Mucosa of gallbladder (tissue), 1 donor: ENCODE measurements at regions not wholly inside any gene's neighbourhood (a gene's known extent, or its start where the extent isn't known, plus 50 kb on each side); places are given as distances from the start of the nearest gene placed in this dataset.

ENCODE experiments used
- DNase-seq: peaks from one replicate; pipeline ENCODE4 v3.0.0-alpha.2; 2020; ENCODE audit warnings: low spot score
- donor health status: DM: no; HTN: no; CAD: no.

DNA sequence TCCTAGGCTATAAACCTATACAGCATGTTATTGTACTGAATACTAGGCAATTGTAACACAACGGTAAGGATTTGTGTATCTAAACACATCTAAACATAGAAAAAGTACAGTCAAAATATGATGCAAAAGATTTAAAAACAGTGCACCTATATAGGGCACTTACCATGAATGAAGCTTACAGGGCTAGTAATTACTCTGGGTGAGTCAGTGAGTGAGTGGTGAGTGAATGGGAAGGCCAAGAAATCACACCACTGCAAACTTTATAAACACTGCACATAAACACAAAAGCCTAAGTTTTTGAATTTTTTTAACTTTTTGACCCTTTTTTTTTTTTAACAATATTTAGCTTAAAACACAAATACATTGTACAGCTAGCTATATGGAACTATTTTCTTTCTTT, 204.7 kb upstream of the CTNNB1 start:
- DNase-seq: no peak

DNA sequence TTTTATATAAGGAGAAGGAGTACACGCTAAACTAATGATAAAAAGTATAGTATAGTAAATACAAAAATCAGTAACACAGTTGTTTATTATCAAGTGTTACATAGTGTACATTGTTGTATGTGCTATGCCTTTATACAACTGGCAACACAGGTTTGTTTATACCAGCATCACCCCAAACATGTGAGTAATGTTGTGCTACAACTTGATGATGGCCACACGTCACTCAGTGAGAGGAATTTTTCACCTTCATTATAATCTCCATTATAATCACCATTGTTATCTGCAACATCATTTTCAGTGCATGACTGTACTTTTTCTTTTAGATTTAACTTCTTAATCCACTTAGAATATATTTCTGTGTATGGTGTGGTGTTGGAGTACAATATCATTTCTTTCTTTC, 204.0 kb upstream of the CTNNB1 start:
- DNase-seq: no peak

DNA sequence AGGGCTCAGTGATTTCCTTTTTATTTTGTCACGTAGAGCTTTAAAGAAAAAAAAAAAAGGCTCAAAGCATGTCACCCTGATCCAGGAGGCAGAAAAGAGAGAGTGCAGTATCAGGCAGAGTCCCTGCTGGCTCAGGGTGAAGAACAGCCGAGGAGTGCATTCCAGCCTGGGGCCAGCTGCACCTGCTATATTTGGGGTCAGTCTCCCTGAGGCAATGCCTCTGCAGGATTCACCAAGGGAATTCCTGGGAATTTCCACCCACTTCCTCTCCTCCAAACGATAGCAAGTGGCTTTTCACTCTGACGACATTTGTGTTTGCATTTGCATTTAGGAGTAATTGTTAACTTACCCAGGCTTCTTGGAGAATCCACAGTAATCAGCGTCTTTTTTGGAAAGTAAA, 202.9 kb upstream of the CTNNB1 start:
- DNase-seq: no peak

DNA sequence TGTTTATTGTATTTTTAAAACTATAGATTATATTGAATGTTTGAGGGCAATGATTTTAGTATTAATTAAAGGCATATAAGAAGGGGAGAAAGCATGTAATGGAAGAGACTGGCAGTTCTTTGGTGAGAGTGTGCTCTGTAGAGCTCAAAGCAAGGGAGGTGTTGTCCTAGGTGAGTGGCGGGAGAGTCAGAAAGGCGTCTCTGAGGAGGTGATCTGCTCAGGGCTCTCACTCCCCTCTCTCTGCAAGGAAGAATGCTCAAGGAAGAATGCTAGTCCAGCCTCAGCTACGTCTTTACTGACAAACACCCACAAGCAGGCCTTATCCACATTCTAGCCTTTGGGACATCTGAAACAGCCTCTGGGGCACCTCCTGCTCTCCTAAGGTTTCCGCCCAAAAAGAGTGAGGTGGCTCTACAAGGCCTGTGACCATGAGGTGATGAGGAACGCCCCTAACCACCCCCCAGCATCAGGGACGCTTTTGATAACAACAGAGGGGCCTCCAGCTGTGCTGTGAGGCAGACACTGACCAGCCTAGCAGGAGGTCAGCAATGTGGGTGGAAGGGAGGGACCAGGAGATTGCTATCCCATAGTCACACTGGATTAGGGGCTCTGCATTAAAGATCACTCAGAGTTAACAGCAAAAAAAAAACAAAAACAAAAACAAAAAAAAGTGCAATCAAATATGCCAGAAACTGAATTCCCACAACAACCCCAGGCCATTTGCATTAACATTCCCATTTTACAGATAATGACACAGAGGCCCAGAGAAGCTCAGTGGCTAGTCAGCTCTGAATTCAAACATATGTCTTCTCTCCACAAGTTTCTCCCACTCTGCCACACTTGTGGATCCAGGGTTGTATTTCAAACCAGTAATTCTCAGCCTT, 202.2 kb upstream of the CTNNB1 start:
- no peak for DNase-seq

DNA sequence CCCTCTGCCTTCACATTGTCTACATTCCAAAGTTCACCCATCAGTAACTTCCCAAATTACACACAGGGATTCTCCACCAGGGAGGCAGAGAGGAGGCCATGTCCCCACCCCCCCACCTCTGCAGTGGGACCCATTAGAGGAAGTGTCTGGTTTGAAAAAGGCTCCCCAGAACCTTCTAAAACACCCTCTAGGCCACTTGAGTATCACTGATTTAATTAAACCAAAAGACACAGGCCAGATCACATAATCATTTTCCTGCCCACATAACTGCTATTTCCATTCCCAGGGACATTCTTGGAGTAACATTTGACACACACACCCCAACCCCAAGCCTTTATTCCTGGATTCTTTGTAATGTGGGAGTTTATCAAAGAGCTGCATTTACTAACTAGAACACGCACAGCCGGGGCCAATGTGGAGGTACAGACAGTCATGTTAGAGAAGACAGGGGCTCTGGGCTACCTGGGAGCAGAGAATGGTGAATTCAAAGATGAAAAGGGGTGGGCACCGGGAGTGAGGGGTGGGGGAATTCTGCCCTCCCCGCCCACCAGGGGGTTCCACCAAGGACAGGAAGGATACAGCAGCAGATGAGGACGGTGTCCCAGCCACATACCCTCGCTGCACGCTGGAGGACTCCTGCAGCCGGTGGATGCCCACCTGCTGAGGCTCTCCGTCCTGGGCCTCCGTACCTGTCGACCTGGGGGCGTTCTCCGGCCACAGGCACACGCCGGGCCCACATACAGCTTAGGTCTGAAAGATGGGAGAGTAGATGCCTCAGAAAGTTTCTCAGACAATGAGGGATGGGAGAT, 201.4 kb upstream of the CTNNB1 start:
- no peak for DNase-seq

DNA sequence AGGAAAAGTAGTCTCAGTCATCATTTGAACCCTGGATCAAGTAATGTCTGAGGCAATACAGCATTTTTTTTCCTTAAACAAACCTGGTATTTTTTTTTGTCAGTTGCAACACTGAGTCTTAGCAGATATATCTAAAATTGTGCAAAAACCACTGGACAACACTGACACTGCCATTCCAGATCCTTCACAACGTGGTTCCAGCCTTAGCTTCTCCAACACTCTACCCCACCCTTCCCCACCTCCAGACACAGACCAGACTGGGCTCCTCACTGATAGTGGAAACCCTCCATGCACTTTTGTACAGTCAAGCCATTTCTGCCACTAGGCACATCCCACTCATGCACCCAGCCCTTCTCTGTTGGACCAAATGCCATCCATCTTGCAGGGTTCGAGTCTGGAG, 199.6 kb upstream of the CTNNB1 start:
- no peak for DNase-seq

DNA sequence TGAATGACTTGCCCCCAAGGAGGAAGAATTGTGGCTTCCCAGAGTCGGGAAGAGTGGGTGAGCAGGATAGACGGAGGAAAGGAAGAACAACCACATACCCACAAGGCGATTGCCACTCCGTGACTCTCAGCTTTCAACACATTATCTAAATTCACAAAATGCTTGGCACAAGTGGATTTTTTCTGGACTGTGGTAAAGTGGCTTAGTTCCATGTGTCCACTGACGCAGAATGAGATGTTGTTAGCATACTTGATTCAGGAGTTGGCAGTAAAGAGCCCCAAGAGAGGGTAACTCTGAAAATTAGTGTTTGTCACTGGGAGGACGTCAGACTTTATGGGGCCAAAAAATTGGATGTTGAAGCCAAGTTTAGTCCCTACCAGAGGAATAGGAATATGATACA, 198.8 kb upstream of the CTNNB1 start:
- DNase-seq: no peak

DNA sequence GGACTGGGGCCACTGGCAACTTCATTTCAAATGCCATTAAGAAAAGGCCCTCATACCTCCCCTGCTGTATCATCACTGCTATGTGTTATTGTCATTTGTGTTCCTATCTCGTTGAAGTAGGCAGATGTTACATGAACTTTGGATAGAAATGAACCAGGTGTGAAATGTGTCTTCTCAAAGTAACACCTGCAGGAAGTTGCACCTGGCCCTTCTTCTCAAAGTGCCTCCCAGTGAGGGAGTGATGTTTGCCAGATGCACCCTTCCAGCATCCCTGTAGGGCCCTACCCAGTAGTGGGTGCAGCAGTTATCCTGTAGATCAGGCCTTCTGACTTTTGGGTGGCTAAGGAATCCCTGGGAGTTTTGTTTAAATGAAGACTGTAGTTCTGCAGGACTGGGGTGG, 197.7 kb upstream of the CTNNB1 start:
- no peak for DNase-seq

DNA sequence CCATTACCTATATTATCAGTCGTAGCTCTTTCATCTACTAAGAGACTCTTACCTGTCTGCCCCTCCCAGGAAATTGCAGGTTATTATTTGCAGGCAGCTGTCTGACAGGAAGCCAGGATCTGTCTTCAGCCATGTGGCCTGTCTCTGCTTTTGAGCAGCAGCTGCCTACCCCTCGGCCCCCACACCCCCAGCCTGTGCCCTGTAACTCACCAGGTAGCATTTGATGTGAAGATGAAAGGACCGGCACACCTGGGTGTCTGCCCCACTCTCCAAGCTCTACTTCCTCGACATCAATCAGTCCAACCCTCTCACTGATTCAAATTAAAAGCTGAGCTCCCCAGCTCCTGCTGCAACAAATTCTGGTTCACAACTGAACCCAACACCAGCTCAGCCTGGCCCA, 197.2 kb upstream of the CTNNB1 start:
- no peak for DNase-seq

DNA sequence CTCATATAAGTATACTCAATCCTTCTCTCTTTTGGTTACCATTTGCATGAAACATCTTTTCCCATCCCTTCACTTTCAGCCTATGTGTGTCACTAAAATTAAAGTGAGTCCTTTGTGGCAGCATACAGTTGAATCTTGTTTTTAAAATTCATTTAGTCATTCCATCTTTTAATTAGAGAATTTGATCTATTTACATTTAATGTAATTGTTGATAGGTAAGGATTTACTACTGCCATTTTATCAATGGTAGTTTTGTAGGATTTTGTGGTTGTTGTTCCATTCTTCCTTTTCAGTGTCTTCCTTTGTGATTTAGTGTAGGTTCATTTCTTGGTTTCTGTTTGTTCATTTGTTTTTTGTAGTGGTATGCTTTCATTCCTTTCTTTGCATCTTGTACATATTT, 191.9 kb upstream of the CTNNB1 start:
- DNase-seq: no peak

DNA sequence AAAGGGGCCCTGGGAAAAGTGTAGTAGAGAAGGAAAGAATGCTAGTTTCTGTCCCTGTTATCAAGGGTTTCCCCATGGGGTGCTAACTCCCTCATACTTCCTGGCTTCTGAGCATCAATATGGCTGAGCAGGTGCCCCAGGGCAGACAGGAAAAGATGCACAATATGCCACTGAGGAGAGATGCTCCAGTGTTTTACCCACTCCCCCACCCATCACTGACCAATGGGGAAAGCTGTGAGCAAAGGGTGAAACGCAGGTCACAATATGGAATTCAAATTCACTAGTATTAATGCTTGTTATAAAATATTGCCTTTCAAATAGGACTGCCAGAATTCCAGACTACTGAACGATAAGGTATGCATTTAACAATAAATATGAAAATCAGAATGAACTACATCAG, 187.5 kb upstream of the CTNNB1 start:
- no peak for DNase-seq

DNA sequence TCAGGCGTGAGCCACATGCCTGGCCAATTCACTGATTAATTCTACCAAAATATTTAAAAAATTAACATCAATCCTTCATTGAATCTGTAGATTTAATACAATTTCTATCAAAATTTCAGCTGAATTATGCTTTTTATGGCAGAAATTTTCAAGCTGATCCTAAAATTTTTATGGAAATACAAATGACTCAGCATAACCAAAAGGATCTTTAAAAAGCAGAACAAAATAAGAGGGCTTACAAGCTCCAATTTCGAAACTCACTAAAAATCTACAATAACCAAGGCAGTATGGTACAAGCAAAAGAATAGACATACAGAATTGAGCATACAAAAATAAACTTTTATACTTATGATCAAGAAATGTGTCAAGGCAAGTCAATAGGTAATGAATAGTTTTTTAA, 180.4 kb upstream of the CTNNB1 start:
- DNase-seq: no peak

DNA sequence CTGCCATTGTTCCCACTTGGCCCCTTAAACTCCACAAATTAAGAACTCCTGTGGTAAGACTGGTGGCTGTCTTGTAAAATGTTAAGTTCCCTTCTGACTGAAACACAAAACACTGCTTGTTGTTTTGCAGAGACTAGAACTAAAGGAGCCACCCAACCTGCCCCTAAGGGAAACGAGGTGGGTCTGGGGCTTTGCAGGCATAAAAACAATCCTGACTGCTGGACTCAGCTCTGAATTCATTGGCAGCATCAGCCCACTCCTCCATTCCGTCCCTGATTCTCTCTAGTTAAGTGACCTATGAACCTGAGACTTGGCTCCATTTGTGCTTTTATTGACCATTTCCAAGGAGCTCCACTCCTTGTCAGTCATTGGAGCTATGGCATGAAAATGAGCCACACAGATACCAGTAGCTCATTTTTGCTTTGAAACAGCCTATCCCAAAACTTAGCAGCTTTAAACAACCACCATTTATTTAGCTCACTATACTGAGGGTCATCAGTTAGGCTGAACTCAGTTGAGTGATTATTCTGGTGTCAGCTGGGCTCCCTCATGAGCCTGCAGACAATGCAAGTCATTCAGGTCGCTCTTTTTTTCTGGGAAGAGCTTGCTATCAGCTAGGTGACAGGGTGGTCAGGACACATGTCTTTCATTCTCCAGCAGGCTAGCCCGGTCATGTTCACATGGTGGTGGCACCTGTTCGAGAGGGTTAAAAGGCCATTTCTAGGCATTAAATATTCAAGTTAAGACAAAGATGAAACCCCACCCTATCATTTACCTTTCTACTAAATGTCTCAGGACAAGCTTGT, 175.1 kb upstream of the CTNNB1 start:
- no peak for DNase-seq

DNA sequence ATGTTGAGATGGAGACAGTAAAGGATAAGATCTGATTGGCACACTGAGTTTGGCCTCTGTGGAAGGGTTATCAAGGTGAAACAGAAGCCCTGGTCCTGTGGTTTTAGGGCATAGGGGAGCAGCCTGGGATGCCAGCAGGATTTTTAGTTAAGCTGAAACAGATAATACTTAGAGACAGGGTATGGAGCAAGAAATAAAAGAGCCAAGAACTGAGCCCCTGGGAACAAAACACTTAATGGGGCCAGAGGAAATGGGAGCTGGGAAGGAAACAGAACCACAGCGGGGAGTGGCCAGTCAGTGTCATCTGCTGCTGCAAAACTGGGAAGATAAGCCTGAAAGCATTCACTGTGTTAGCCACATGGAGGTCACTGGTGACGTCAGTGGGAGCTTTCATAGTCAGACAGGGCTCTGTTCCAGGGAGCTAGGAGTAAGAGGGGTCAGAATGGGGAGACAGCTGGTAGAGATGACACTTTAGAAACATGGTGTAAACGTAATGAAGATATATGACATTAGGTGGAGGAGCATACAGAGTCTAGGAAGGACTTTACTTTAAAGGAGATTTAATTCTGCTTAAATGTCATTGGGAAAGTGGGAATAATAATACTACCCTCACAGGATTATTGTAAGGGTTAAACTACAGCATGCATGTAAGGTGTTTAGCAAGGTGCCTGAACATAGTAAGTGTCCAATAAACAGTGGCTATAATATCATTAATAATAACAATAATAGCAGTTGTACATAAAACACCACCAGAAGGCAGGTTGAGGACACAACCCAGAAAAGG, 172.7 kb upstream of the CTNNB1 start:
- peak; percentile 67 for DNase-seq

DNA sequence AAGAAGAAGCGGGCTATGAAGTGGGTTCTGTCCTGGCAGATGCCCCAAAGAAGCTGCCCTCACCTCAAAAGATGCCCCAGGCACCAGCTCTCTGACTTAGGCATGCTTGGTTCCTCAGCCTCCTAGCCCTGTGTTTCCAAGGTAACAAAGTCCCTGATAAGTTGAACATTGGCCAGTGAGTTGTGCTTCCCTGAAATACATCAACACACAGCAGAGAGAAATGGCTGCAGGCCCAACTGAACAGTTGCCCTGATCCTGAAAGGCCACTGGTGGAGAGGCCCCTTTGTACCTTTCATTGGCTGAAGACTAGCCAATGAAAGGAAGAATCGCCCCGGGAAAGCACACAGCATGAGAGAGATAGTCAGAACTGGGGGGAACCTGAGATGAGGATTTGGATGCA, 169.9 kb upstream of the CTNNB1 start:
- no peak for DNase-seq

DNA sequence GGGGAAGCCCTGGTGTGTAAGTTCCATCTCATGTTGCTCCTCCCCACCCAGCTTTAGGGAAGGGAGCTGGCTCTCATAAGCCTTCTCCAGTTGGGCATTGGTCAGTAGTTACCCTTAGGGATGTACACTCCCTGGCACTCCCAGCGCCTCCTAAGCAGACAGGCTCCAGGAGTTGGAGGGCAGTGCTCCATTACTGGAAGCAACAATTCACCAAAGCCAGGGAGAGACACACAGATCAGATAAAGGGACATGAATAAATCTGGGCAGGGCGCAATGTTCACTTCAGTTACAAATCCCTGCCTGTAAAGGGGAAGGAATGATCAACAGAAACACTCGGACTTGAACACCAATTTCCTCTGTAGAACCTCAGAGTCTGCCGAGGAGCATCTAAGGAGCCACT, 169.1 kb upstream of the CTNNB1 start:
- no peak for DNase-seq

DNA sequence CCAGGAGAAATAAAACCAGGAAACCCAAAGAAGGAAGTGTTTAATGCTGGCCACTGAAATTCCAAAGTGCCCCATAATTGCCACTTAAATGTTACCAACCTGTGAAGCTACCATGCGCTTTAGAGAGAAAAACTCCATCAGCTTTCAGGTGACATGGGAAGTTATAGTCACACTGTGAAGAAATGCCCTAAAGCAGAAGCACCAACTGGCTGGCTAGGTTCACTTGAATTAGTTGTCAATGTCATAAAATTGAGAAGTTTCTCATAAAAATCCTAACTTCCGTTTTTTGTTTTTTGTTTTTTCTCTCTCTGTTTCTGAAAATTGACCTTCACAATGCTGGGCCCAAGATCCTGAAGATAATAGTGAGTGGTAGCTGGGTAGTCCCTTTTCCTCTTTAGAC, 167.9 kb upstream of the CTNNB1 start:
- DNase-seq: no peak

DNA sequence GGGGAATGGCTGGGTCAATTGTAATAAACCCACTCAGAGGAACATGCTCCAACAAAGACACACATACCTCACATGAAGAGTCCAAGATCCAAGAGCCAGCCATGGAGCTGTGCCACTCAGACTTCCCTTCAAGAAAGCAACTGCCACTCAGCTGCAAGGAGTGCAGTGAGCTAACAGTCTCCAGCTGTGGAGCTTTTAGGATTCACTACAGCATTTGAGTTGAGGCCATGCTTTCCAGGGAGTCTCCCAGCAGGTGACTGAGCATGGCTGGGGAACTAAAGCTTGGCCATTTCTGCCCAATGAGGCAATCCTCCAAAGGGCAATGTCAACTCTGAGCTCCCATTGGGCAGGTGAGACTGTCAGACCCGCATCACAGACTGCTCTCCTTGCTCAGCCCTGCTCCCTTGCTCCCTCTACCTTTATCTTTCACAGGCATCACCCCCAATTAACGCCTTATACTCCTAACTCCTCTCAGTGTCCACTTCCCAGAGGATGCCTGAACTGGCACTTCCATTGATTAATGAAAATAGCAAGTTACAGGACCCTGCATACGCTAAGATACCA, 165.3 kb upstream of the CTNNB1 start:
- no peak for DNase-seq

DNA sequence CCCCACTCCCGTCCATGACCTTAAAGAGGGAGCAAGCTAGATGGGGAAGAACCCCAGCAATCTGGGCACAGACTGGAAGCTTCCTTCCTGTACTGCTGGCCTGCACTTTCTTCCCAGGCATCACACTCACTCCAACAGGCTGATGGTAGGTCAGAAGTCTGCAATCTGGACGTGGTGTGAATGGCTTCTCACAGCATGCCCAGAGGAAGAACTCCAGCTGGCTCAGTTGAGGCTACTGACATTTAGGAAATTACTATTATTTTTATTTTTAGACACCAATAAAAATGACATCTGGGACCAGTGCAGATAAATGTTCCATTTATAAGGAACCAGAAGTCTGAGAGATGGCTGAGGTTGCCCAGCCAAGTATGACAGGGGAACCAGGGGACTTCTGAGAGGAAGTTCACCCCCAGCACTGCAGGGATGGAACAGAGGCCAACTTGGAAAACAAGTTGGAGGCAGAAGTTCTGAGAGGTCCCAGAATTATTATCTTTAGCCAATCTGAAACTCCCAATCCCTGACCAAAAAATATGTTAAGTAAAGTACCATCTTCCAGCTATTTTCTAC, 163.8 kb upstream of the CTNNB1 start:
- DNase-seq: no peak

DNA sequence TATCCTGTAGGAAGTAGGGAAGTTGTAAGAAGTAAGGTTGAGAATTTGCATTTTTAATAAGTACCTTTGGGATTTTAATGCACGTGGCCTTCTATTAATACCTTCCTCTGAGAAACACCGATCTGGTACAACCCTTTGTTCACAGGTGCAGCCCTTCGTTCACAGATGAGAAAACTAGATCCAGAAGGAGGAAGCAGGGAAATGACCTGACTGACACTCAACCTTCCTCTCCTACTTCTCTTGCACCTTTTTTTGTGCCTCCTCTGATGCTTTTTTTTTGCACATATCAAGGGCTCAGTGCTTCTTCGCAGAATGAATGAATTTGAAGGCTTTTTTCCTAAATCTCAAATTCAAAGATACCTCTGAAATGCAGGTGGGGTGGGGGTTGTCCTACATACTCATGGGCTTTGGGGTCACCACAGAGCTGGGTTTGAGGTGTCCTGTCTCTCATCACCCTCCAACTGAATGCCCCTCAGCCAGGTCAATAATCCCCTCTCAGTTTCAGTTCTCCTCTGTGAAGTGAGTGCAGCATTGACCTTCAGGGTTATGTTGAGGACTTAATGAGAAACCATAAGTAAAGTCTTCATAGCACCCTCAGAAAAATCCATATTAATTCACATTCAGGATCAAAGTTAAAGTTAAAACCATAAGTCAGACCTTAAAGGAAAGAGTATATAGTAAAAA, 161.5 kb upstream of the CTNNB1 start:
- no peak for DNase-seq
